ENCODE measurements at regions not wholly inside any gene's neighbourhood (a gene's known extent, or its start where the extent isn't known, plus 50 kb on each side); places are given as distances from the start of the nearest gene placed in this dataset.

DNA sequence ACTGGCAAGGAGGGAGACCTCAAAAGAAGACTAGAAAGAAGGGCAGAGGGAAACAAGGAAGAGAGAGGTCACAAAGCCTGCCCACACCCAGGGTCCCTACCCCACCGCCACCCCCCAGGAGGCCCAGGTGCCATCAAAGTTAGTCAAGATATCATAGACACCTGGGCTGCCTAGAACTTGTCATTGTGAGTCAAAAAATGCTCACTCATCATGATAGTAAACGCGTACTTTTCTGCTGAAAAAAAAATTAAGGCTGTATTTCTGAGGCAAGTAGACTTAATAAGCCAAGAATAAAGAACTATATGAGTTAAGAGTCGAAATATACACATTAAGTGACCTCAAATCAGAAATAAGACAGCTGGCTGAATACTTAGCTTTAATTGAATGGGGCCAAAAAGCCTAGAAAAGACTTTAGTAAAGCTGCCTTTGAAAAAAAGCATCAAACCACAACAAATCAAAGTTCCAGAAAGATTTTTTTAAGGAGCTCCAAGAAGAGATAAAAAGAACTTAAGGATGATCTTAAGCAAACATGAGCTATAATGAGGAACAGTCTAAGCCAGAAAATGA lies 415.5 kb upstream of the PPP2R3A start:
- no peak for ATAC-seq (ENCODE audit: low read depth)
- H3K9me3 ChIP-seq (ENCODE audit: severe bottlenecking) = no peaks in the 10 kb centered on the region
- DNase-seq (ENCODE audit: low spot score) = no peak
- no peak overlapping the region for H3K4me3 ChIP-seq (ENCODE audit: severe bottlenecking)
- TF ChIP-seq, protein P1, sequence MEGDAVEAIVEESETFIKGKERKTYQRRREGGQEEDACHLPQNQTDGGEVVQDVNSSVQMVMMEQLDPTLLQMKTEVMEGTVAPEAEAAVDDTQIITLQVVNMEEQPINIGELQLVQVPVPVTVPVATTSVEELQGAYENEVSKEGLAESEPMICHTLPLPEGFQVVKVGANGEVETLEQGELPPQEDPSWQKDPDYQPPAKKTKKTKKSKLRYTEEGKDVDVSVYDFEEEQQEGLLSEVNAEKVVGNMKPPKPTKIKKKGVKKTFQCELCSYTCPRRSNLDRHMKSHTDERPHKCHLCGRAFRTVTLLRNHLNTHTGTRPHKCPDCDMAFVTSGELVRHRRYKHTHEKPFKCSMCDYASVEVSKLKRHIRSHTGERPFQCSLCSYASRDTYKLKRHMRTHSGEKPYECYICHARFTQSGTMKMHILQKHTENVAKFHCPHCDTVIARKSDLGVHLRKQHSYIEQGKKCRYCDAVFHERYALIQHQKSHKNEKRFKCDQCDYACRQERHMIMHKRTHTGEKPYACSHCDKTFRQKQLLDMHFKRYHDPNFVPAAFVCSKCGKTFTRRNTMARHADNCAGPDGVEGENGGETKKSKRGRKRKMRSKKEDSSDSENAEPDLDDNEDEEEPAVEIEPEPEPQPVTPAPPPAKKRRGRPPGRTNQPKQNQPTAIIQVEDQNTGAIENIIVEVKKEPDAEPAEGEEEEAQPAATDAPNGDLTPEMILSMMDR (IDR thresholded peaks at IDR 0.05; ENCODE audit: poor library complexity, severe bottlenecking) = no peak
- H3K36me3 ChIP-seq (ENCODE audit: low read depth) = no peaks in the 10 kb centered on the region
- H3K27ac ChIP-seq (ENCODE audit: poor library complexity, severe bottlenecking) = no peak overlapping the region
- H3K27me3 ChIP-seq (ENCODE audit: insufficient read depth, poor library complexity, severe bottlenecking) = no peaks in the 10 kb centered on the region
- H3K4me1 ChIP-seq (ENCODE audit: insufficient read depth, poor library complexity, severe bottlenecking) = no peaks in the 10 kb centered on the region

DNA sequence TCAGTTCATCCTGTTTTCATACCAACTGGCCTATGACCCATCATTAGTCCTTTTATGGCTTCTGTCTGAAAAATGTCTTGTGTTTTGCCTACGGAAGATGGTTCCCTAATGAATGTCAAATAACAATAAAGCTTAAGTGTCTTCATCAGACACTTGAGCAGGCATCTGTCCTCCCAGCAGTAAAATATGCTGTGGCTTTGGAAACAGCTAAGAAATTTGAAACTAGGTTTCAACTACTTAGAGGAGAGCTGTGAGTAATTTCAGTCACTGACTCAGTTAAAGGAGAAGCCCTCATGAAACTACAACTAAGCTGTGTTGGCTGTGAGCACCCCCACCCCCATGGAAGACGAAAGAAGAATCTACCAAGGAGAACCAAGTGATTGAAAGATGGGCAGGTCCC lies 409.4 kb upstream of the PPP2R3A start:
- no peaks in the 10 kb centered on the region for H3K9me3 ChIP-seq (ENCODE audit: severe bottlenecking)
- ATAC-seq (ENCODE audit: low read depth) = no peak
- DNase-seq (ENCODE audit: low spot score) = no peak
- TF ChIP-seq, protein P1 (IDR thresholded peaks at IDR 0.05; ENCODE audit: poor library complexity, severe bottlenecking) = no peak
- H3K27ac ChIP-seq (ENCODE audit: poor library complexity, severe bottlenecking) = no peak overlapping the region
- no peak overlapping the region for H3K4me3 ChIP-seq (ENCODE audit: severe bottlenecking)
- no peaks in the 10 kb centered on the region for H3K36me3 ChIP-seq (ENCODE audit: low read depth)
- H3K4me1 ChIP-seq (ENCODE audit: insufficient read depth, poor library complexity, severe bottlenecking) = no peaks in the 10 kb centered on the region
- H3K27me3 ChIP-seq (ENCODE audit: insufficient read depth, poor library complexity, severe bottlenecking) = no peaks in the 10 kb centered on the region

DNA sequence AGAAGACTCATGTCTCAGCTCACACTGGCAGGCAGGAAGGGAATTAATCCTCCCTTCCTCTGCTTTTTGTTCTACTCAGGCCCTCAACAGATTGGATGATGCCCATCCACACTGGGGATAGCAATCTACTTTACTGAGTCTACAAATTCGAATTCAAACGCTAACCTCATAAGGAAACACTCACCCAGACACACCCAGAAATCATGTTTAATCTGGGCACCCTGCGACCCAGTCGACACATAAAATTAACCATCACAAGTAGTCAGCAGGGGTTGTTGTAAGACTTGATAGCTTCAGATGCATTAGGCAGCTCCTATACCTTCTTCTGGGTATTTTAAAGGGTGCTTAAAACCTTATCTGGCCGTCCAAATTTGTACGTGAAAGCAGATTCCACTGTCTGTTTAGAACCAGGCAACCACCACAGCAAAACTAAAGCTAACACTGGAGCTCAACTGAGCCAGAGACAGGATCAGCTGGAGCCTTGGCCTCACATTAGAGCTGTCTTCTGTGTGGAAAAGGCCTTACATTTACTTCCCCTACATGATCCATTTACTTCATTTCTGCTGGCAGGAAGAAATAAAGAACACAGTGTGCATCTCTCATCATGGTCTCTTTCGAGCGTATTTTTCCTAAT lies 407.3 kb upstream of the PPP2R3A start:
- DNase-seq (ENCODE audit: low spot score) = no peak
- Histone ChIP-seq H3K9me3 (ENCODE audit: severe bottlenecking) (no peaks in the 10 kb centered on the region), H3K4me3 (ENCODE audit: severe bottlenecking) (no peak overlapping the region), H3K36me3 (ENCODE audit: low read depth) (no peaks in the 10 kb centered on the region), H3K27me3 (ENCODE audit: insufficient read depth, poor library complexity, severe bottlenecking) (no peaks in the 10 kb centered on the region), H3K4me1 (ENCODE audit: insufficient read depth, poor library complexity, severe bottlenecking) (no peaks in the 10 kb centered on the region), H3K27ac (ENCODE audit: poor library complexity, severe bottlenecking) (no peak overlapping the region)
- TF ChIP-seq, protein P1 (IDR thresholded peaks at IDR 0.05; ENCODE audit: poor library complexity, severe bottlenecking) = no peak
- no peak for ATAC-seq (ENCODE audit: low read depth)

DNA sequence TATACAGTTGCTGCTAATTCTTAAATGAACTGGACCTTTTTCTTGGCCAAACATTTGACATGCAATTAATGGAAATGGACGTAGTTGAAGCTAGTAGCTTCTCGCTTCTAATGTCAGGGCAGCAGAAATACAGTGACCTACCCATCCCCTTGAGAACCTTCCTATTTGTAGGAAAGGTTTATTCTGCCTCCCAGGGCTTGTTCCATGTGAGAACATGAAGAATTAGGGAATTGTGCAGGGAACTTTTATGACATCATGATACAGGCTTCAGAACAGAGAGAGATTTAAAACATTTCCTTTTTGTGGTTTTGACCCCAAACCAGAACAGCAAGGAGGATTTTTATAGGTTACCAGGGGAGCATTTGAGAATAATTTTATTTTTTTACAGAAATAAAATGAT lies 406.6 kb upstream of the PPP2R3A start:
- DNase-seq (ENCODE audit: low spot score) (no peak), ATAC-seq (ENCODE audit: low read depth) (no peak)
- H3K9me3 ChIP-seq (ENCODE audit: severe bottlenecking) = no peaks in the 10 kb centered on the region
- H3K4me1 ChIP-seq (ENCODE audit: insufficient read depth, poor library complexity, severe bottlenecking) = no peaks in the 10 kb centered on the region
- no peak overlapping the region for H3K27ac ChIP-seq (ENCODE audit: poor library complexity, severe bottlenecking)
- no peaks in the 10 kb centered on the region for H3K27me3 ChIP-seq (ENCODE audit: insufficient read depth, poor library complexity, severe bottlenecking)
- no peaks in the 10 kb centered on the region for H3K36me3 ChIP-seq (ENCODE audit: low read depth)
- no peak overlapping the region for H3K4me3 ChIP-seq (ENCODE audit: severe bottlenecking)
- TF ChIP-seq, protein P1 (IDR thresholded peaks at IDR 0.05; ENCODE audit: poor library complexity, severe bottlenecking) = no peak

DNA sequence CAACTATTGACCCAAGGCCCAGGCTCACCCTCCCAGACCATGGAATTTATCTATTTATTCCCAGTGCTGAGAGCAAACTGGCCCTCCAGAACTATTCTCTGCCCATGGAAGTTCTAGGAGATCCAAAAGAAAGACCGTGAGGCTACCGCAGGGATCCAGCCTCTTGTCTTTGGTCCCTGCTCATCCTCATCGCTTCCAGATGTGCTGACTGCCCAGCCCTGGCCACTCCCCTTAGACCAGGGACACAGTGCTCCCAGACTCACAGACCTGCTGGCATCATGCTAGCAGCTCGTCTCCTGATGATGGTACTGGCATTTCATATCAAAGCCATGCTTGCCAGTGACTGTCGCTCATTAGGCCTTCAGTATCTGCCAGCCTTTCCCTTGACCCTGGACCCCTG lies 405.7 kb upstream of the PPP2R3A start:
- DNase-seq (ENCODE audit: low spot score) = no peak
- ATAC-seq (ENCODE audit: low read depth) = no peak
- no peaks in the 10 kb centered on the region for H3K36me3 ChIP-seq (ENCODE audit: low read depth)
- no peaks in the 10 kb centered on the region for H3K9me3 ChIP-seq (ENCODE audit: severe bottlenecking)
- H3K4me1 ChIP-seq (ENCODE audit: insufficient read depth, poor library complexity, severe bottlenecking) = no peaks in the 10 kb centered on the region
- H3K27ac ChIP-seq (ENCODE audit: poor library complexity, severe bottlenecking) = no peak overlapping the region
- H3K4me3 ChIP-seq (ENCODE audit: severe bottlenecking) = no peak overlapping the region
- TF ChIP-seq, protein P1 (IDR thresholded peaks at IDR 0.05; ENCODE audit: poor library complexity, severe bottlenecking) = no peak
- no peaks in the 10 kb centered on the region for H3K27me3 ChIP-seq (ENCODE audit: insufficient read depth, poor library complexity, severe bottlenecking)

All from RWPE2 (cell line).